Mammary epithelial cell (primary cell): ENCODE measurements at regions not wholly inside any gene's neighbourhood (a gene's known extent, or its start where the extent isn't known, plus 50 kb on each side); places are given as distances from the start of the nearest gene placed in this dataset.

ENCODE experiments used
- CTCF ChIP-seq, 2 donors: IDR thresholded peaks in 1 of 2; conservative IDR thresholded peaks in 1 of 2; 2 replicates each; pipeline ENCODE4 v1.5.1; 2011 to 2012; ENCODE audit warnings: inconsistent platforms in 2 of 2, low read length in 2 of 2, mild to moderate bottlenecking in 2 of 2, control low read depth in 1 of 2, low read depth in 1 of 2; ENCODE audit not compliant: insufficient read depth in 1 of 2; ENCODE audit errors: extremely low read depth in 1 of 2
- EZH2 ChIP-seq: IDR thresholded peaks from 2 replicates; pipeline ENCODE4 v1.6.1; 2012; ENCODE audit warnings: low read length, inconsistent platforms, borderline replicate concordance

GRCh38 chr2:101608408-101609310 is 88.8 kb upstream of the MAP4K4 start:
- no peak for TF ChIP-seq CTCF (conservative IDR thresholded peaks at IDR 0.05 in 1 of 2, IDR thresholded peaks at IDR 0.05 in 1 of 2; ENCODE audit: extremely low read depth in 1 of 2, insufficient read depth in 1 of 2, low read depth in 1 of 2, low read length in 2 of 2)
- TF ChIP-seq EZH2 = no peak
